Tibial nerve (tissue), 4 donors: ENCODE measurements at regions not wholly inside any gene's neighbourhood (a gene's known extent, or its start where the extent isn't known, plus 50 kb on each side); places are given as distances from the start of the nearest gene placed in this dataset.

Experiments used
- DNase-seq, 2 donors: peaks; one replicate each; pipeline ENCODE4 v3.0.0-alpha.2; 2019; ENCODE audit warnings: low spot score in 2 of 2
- H3K27ac ChIP-seq, 4 donors: fragments of 200-600 bp; sonication (generic) in 3 of 4; one replicate each; pipeline ENCODE4 v1.5.1; 2017 to 2019; ENCODE audit warnings: mild to moderate bottlenecking in 1 of 4
- H3K27me3 ChIP-seq, 2 donors: fragments of 200-600 bp; sonication (generic) in 1 of 2; one replicate each; pipeline versions ENCODE4 v1.5.1 to v1.6.0; 2017 to 2019
- H3K36me3 ChIP-seq, 3 donors: fragments of 200-600 bp; sonication (generic); one replicate each; pipeline ENCODE4 v1.5.1; 2018 to 2019
- H3K4me1 ChIP-seq, 4 donors: fragments of 200-600 bp; sonication (generic) in 3 of 4; one replicate each; pipeline ENCODE4 v1.5.1; 2017 to 2019
- H3K4me3 ChIP-seq, 4 donors: fragments of 200-600 bp; sonication (generic) in 3 of 4; one replicate each; pipeline ENCODE4 v1.5.1; 2017 to 2019; ENCODE audit warnings: mild to moderate bottlenecking in 1 of 4, moderate library complexity in 1 of 4
- H3K9me3 ChIP-seq, 4 donors: fragments of 200-600 bp; sonication (generic) in 3 of 4; one replicate each; pipeline ENCODE4 v1.5.1; 2017 to 2019
- CTCF ChIP-seq, 5 experiments: fragments of 200-600 bp in 3 of 5; fragments of 450-650 bp in 2 of 5; sonication (generic) in 3 of 5; IDR thresholded peaks; one replicate each; pipeline ENCODE4 v1.5.1; 2016 to 2019; ENCODE audit warnings: antibody characterized with exemption in 5 of 5, mild to moderate bottlenecking in 3 of 5, moderate library complexity in 2 of 5
- EP300 ChIP-seq, 2 donors: sonication (generic); formaldehyde crosslinking; IDR thresholded peaks; one replicate each; pipeline ENCODE4 v1.6.1; 2017; ENCODE audit warnings: antibody characterized with exemption in 2 of 2, mild to moderate bottlenecking in 1 of 2
- POLR2A ChIP-seq, 2 donors: fragments of 450-650 bp; IDR thresholded peaks; one replicate each; pipeline ENCODE4 v1.6.1; 2017; ENCODE audit warnings: antibody characterized with exemption in 2 of 2, mild to moderate bottlenecking in 2 of 2, moderate library complexity in 2 of 2
- WGBS, 2 donors: methylation state at CpG; one replicate each; pipeline ENCODE4 v1.1.5; 2018; 5-methylcytosine and 5-hydroxymethylcytosine counted together

GRCh38 chr4:178316211-178316610 lies 874.0 kb upstream of the AGA start:
- WGBS, 2 donors = 47 to 55% methylated on average over 2 of the region's 2 CpGs
- no peaks in the 10 kb centered on the region for H3K36me3 ChIP-seq
- no peak overlapping the region for H3K27ac ChIP-seq
- no peak overlapping the region for H3K4me3 ChIP-seq
- no peak for TF ChIP-seq CTCF (IDR thresholded peaks at IDR 0.05)
- TF ChIP-seq EP300 (IDR thresholded peaks at IDR 0.05) = no peak
- no peak for TF ChIP-seq POLR2A (IDR thresholded peaks at IDR 0.05)
- peaks cover 0 to 12% (median 0%) of the 10 kb centered on the region in 4 donors for H3K9me3 ChIP-seq
- DNase-seq = no peak
- H3K4me1 ChIP-seq = no peaks in the 10 kb centered on the region
- no peaks in the 10 kb centered on the region for H3K27me3 ChIP-seq

GRCh38 chr4:178320003-178320402 lies 877.8 kb upstream of the AGA start:
- Histone ChIP-seq H3K4me1 (no peaks in the 10 kb centered on the region), H3K27ac (no peak overlapping the region), H3K27me3 (no peaks in the 10 kb centered on the region), H3K36me3 (no peaks in the 10 kb centered on the region), H3K4me3 (no peak overlapping the region), H3K9me3 (peaks cover 0 to 12% (median 0%) of the 10 kb centered on the region in 4 donors)
- DNase-seq = no peak
- no peak for TF ChIP-seq POLR2A (IDR thresholded peaks at IDR 0.05)
- TF ChIP-seq CTCF (IDR thresholded peaks at IDR 0.05) = no peak
- TF ChIP-seq EP300 (IDR thresholded peaks at IDR 0.05) = no peak
- WGBS, 2 donors = 95% methylated on average over 1 of the region's 1 CpG

GRCh38 chr4:178322524-178323183 lies 880.4 kb upstream of the AGA start:
- Histone ChIP-seq H3K9me3 (peaks cover 0 to 12% (median 0%) of the 10 kb centered on the region in 4 donors), H3K27ac (no peak overlapping the region), H3K27me3 (no peaks in the 10 kb centered on the region), H3K4me3 (no peak overlapping the region), H3K36me3 (no peaks in the 10 kb centered on the region), H3K4me1 (no peaks in the 10 kb centered on the region)
- DNase-seq = no peak
- TF ChIP-seq CTCF (IDR thresholded peaks at IDR 0.05) (no peak), EP300 (IDR thresholded peaks at IDR 0.05) (no peak), POLR2A (IDR thresholded peaks at IDR 0.05) (no peak)
- 80 to 82% methylated on average over 5 of the region's 5 CpGs for WGBS, 2 donors

- H3K36me3 ChIP-seq = no peaks in the 10 kb centered on the region
- TF ChIP-seq POLR2A (IDR thresholded peaks at IDR 0.05) = no peak
- no peak for TF ChIP-seq EP300 (IDR thresholded peaks at IDR 0.05)
- no peak for TF ChIP-seq CTCF (IDR thresholded peaks at IDR 0.05)
- no peaks in the 10 kb centered on the region for H3K9me3 ChIP-seq
- DNase-seq = no peak
- H3K27ac ChIP-seq = no peak overlapping the region
- no peaks in the 10 kb centered on the region for H3K27me3 ChIP-seq
- WGBS, 2 donors = 62 to 69% methylated on average over 3 of the region's 3 CpGs
- no peaks in the 10 kb centered on the region for H3K4me1 ChIP-seq
- H3K4me3 ChIP-seq = no peak overlapping the region
These were observed 887.1 kb upstream of the AGA start for GRCh38 chr4:178329226-178329872.

- DNase-seq = no peak
- Histone ChIP-seq H3K27ac (no peak overlapping the region), H3K27me3 (no peaks in the 10 kb centered on the region), H3K9me3 (no peaks in the 10 kb centered on the region), H3K4me1 (no peaks in the 10 kb centered on the region), H3K4me3 (no peak overlapping the region), H3K36me3 (no peaks in the 10 kb centered on the region)
- WGBS, 2 donors = 79 to 84% methylated on average over 4 of the region's 4 CpGs
- TF ChIP-seq CTCF (IDR thresholded peaks at IDR 0.05) (no peak), POLR2A (IDR thresholded peaks at IDR 0.05) (no peak), EP300 (IDR thresholded peaks at IDR 0.05) (no peak)
These were observed 891.1 kb upstream of the AGA start for GRCh38 chr4:178333355-178333754.
